ENCODE measurements at regions not wholly inside any gene's neighbourhood (a gene's known extent, or its start where the extent isn't known, plus 50 kb on each side); places are given as distances from the start of the nearest gene placed in this dataset.

DNA sequence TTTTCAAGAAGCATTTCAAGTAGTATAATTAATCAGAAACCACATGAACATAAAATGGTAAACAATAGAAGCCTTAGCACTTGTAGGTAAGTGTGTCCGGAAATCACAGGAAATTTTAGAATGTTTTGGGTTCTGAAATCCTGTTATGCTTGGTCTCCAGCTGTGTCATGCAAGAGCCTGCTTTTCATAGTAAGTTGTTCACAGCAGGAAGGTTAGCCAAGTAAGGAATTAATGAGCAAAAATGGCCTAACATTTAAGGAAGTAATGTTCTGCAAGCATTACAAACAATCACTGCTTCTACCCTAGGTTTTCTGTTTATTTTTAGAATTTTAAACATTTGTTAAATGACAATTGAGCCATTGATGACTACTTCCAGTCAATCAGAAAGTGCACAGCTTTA is 669.5 kb downstream of the SLCO4C1 start:
- no peaks in the 10 kb centered on the region for H3K4me1 ChIP-seq
- H3K4me3 ChIP-seq, result no peak overlapping the region
- no peak overlapping the region for H3K27ac ChIP-seq
- H3K9me3 ChIP-seq, result no peaks in the 10 kb centered on the region
- no peak for TF ChIP-seq EP300 (IDR thresholded peaks at IDR 0.05)
- TF ChIP-seq, protein P1, sequence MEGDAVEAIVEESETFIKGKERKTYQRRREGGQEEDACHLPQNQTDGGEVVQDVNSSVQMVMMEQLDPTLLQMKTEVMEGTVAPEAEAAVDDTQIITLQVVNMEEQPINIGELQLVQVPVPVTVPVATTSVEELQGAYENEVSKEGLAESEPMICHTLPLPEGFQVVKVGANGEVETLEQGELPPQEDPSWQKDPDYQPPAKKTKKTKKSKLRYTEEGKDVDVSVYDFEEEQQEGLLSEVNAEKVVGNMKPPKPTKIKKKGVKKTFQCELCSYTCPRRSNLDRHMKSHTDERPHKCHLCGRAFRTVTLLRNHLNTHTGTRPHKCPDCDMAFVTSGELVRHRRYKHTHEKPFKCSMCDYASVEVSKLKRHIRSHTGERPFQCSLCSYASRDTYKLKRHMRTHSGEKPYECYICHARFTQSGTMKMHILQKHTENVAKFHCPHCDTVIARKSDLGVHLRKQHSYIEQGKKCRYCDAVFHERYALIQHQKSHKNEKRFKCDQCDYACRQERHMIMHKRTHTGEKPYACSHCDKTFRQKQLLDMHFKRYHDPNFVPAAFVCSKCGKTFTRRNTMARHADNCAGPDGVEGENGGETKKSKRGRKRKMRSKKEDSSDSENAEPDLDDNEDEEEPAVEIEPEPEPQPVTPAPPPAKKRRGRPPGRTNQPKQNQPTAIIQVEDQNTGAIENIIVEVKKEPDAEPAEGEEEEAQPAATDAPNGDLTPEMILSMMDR (IDR thresholded peaks at IDR 0.05), result no peak
- WGBS, 2 donors, result 74 to 76% methylated on average over 1 of the region's 1 CpG
- no peaks in the 10 kb centered on the region for H3K27me3 ChIP-seq
- DNase-seq (ENCODE audit: low spot score in 2 of 2), result no peak
- no peaks in the 10 kb centered on the region for H3K36me3 ChIP-seq

GRCh38 chr5:101611039-101611438 is 685.0 kb downstream of the SLCO4C1 start:
- Histone ChIP-seq H3K27me3 (no peaks in the 10 kb centered on the region), H3K27ac (no peak overlapping the region), H3K4me3 (no peak overlapping the region), H3K4me1 (no peaks in the 10 kb centered on the region), H3K36me3 (no peaks in the 10 kb centered on the region), H3K9me3 (no peaks in the 10 kb centered on the region)
- TF ChIP-seq POLR2A (IDR thresholded peaks at IDR 0.05) (no peak), EP300 (IDR thresholded peaks at IDR 0.05) (no peak)
- TF ChIP-seq, protein P1 (IDR thresholded peaks at IDR 0.05), result no peak
- WGBS, 2 donors, result 85 to 86% methylated on average over 6 of the region's 6 CpGs
- no peak for DNase-seq (ENCODE audit: low spot score in 2 of 2)

DNA sequence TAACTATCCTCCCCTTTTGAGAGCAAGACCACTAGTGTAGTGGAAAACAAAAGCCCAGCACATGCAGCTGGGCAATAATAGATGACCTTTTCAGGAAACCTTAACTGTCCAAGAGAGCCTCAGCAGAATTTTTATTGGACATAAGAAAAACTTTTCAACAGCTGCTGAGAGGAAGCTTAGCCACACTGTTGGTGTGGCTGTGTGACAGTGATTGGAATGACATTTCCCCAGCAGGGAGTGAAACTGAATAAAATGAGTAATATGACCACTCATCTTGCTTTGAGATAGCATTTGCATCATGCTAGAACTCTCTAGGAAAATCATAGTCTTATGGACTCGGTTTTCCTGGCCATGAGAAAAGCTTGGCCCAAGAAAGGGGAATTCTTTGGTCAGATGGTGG is 687.8 kb downstream of the SLCO4C1 start:
- no peak for TF ChIP-seq EP300 (IDR thresholded peaks at IDR 0.05)
- TF ChIP-seq POLR2A (IDR thresholded peaks at IDR 0.05), result no peak
- TF ChIP-seq, protein P1 (IDR thresholded peaks at IDR 0.05), result no peak
- Histone ChIP-seq H3K27ac (no peak overlapping the region), H3K4me3 (no peak overlapping the region), H3K4me1 (no peaks in the 10 kb centered on the region), H3K27me3 (no peaks in the 10 kb centered on the region), H3K36me3 (no peaks in the 10 kb centered on the region), H3K9me3 (no peaks in the 10 kb centered on the region)
- WGBS, 2 donors, result 55 to 70% methylated on average over 1 of the region's 1 CpG
- no peak for DNase-seq (ENCODE audit: low spot score in 2 of 2)

- DNase-seq (ENCODE audit: low spot score in 2 of 2), result no peak
- Histone ChIP-seq H3K27ac (no peak overlapping the region), H3K9me3 (no peaks in the 10 kb centered on the region), H3K4me1 (no peaks in the 10 kb centered on the region), H3K4me3 (no peak overlapping the region), H3K27me3 (no peaks in the 10 kb centered on the region), H3K36me3 (no peaks in the 10 kb centered on the region)
- WGBS, 2 donors, result 80 to 86% methylated on average over 3 of the region's 3 CpGs
- TF ChIP-seq POLR2A (IDR thresholded peaks at IDR 0.05) (no peak), EP300 (IDR thresholded peaks at IDR 0.05) (no peak)
- TF ChIP-seq, protein P1 (IDR thresholded peaks at IDR 0.05), result no peak
These were observed 690.4 kb downstream of the SLCO4C1 start for GRCh38 chr5:101605700-101606099.

DNA sequence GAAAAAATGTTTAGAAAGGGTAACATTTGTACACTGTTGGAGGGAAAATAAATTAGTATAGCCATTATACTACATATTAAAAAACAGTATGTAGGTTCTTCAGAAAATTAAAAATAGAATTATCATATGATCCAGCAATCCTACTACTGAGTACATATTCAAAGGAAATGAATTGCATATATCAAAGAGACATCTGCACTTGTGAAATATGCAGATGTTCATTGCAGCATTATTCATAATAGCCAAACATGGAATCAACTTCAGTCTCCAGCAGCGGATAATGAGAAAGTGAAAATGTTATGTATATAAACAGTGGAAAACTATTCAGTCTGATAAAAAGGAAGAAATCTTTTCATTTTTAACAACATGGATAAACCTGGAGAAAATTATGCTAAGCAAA is 695.5 kb downstream of the SLCO4C1 start:
- H3K4me3 ChIP-seq, result no peak overlapping the region
- peaks cover 0 to 3% (median under 1%) of the 10 kb centered on the region in 4 donors for H3K9me3 ChIP-seq
- no peaks in the 10 kb centered on the region for H3K36me3 ChIP-seq
- 93 to 97% methylated on average over 1 of the region's 1 CpG for WGBS, 2 donors
- no peak overlapping the region for H3K27ac ChIP-seq
- TF ChIP-seq, protein P1 (IDR thresholded peaks at IDR 0.05), result no peak
- TF ChIP-seq POLR2A (IDR thresholded peaks at IDR 0.05), result no peak
- TF ChIP-seq EP300 (IDR thresholded peaks at IDR 0.05), result no peak
- H3K4me1 ChIP-seq, result no peaks in the 10 kb centered on the region
- no peak for DNase-seq (ENCODE audit: low spot score in 2 of 2)
- no peaks in the 10 kb centered on the region for H3K27me3 ChIP-seq
